ENCODE measurements at regions not wholly inside any gene's neighbourhood (a gene's known extent, or its start where the extent isn't known, plus 50 kb on each side); places are given as distances from the start of the nearest gene placed in this dataset.
"Not testable (repeated sequence)": the region's sequence is repeated elsewhere in the genome, so short reads cannot be mapped to it uniquely, and the experiment has no call there.

DNA sequence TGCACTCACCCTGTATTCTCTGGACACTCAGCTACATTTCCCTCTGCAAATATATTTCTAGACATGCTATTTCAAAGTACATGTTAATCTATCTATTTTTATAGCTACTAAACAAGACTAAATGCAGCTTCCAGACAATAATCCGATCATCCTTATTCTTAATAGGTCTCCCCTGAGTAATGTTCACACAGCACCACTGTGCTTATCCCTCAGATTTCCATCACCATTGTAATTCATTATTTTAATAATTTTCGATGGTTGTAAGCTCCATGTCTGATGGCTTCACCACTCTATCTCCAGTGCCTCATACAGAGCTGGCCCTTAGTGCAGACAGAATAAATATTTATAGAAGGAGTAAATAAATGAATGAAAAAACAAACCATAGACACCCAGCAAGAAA, 117.5 kb downstream of the ANXA2 start:
- Mint-ChIP-seq H3K27ac (no peak overlapping the region), H3K36me3 (no peaks in the 10 kb centered on the region)

DNA sequence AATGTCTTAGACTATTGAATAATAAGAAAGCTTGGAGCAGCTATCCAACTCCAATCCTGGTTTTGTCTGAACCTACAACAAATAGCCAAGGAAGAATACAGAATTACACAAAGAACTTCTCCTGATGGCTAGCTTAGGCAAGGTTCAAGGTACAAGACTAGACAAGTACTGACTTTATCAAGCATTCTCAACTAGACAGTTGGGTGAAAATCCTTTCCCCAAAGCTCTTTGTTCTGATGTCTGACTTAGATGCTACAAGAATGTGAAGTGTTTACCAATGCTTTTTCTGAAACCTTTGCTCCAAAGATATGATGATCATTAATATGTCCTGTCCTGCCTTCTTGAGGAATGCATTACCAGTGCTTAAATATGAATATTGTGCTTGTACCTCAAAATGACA, 113.8 kb downstream of the ANXA2 start:
- no peaks in the 10 kb centered on the region for H3K9me3 Mint-ChIP-seq
- H3K4me1 Mint-ChIP-seq, result no peaks in the 10 kb centered on the region
- no peak overlapping the region for H3K4me3 Mint-ChIP-seq
- H3K36me3 Mint-ChIP-seq, result no peaks in the 10 kb centered on the region
- no peak for ATAC-seq
- no peak overlapping the region for H3K27ac Mint-ChIP-seq
- no peak for DNase-seq (ENCODE audit: low spot score in 2 of 2)

More for the DNA sequence above, 117.5 kb downstream of the ANXA2 start:
- H3K4me1 Mint-ChIP-seq, result no peaks in the 10 kb centered on the region
- peaks cover 9% of the 10 kb centered on the region for H3K9me3 Mint-ChIP-seq
- no peak for ATAC-seq
- DNase-seq (ENCODE audit: low spot score in 2 of 2), result no peak
- H3K4me3 Mint-ChIP-seq, result no peak overlapping the region

GRCh38 chr15:60295901-60296300, 101.9 kb downstream of the ANXA2 start:
- not testable (repeated sequence) for H3K4me1 Mint-ChIP-seq; H3K9me3 Mint-ChIP-seq; DNase-seq (ENCODE audit: low spot score in 2 of 2); H3K36me3 Mint-ChIP-seq; H3K27ac Mint-ChIP-seq; ATAC-seq; H3K4me3 Mint-ChIP-seq

DNA sequence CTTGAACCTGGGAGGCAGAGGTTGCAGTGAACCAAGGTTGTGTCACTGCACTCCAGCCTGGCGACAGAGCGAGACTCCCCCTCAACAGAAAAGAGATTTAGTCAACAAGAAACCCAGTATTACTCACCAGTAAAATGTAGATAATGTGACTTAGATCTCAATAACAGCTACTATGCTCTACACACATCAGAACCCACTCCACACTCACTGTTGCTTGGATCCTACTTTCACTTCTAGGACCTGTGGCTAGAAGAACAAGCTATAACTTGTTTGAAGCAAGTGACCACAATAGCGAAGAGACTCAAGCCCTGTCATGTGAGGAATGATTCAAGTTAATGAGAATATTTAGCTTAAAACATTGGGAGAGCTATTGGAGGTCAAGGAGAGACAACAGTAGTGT, 100.7 kb downstream of the ANXA2 start:
- Mint-ChIP-seq H3K36me3 (no peaks in the 10 kb centered on the region), H3K9me3 (no peaks in the 10 kb centered on the region), H3K27ac (no peak overlapping the region), H3K4me1 (no peaks in the 10 kb centered on the region), H3K4me3 (no peak overlapping the region)
- no peak for DNase-seq (ENCODE audit: low spot score in 2 of 2)
- ATAC-seq, result peak; percentile 89

Measured in stimulated activated effector memory CD8-positive, alpha-beta T cell treated with anti-CD3 and anti-CD28 coated beads, Interleukin-12 subunit alpha, Interleukin-12 subunit beta, amount 100 ng/mL, for 72 hours (primary cell).